ENCODE measurements at regions not wholly inside any gene's neighbourhood (a gene's known extent, or its start where the extent isn't known, plus 50 kb on each side); places are given as distances from the start of the nearest gene placed in this dataset.

DNA sequence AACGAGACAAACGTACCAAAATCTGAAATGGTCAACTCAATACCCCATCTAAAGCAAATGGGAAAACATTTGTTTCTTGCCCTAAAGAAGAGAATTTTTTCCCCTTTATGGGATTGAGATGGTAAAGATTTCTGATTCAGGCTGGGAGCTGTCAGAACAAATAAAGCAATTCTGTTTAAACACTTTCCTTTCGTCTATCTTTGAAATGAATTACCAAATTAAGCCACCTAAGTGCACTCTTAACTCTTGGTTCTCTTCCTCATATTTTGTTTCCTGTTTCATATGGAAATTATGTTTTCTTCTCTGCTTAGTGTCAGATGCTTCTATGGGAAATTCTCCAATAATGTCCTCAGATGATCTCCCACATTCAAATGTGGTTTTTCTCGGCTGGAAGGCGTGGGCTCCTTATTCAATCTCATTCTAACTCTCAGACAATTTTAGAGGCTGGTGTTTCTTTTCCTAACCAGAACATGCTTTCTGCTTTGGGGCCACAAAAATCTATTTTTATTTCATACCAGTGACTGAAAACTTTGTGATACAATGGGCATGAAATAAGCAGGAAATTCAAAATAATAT lies 50.3 kb upstream of the HPF1 start:
- DNase-seq: no peak
